HG02678 (cell line): ENCODE measurements at regions not wholly inside any gene's neighbourhood (a gene's known extent, or its start where the extent isn't known, plus 50 kb on each side); places are given as distances from the start of the nearest gene placed in this dataset.
A peak's percentile ranks its signal among the peaks of the same experiment; 100 is the strongest.
"Not testable (repeated sequence)": the region's sequence is repeated elsewhere in the genome, so short reads cannot be mapped to it uniquely, and the experiment has no call there.

ENCODE experiments used
- ATAC-seq: cut with Tn5 transposase; IDR thresholded peaks from one replicate; pipeline ENCODE4 v1.9.1; 2021; ENCODE audit warnings: mild to moderate bottlenecking, moderate library complexity; ENCODE audit not compliant: unreplicated experiment

DNA sequence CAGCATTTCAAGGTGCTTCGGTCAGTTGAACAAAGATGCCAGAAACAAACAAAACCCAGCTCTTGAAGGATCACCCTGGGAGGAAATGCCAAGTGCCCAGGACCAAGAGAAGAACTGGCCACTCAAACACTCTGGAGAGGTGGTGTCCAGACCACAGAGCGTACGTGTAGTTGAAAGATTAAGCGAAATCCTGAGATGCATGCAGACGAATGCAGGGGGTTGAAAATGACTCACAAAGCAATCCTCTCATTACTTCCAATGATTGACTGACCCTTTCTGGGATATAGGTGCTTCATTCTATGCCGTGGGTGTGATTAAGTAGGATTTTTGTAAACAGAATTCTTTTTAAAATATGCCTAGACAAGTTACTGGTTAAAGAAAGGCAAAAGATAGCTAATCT, 71.5 kb upstream of the ATXN1 start:
- no peak for ATAC-seq

DNA sequence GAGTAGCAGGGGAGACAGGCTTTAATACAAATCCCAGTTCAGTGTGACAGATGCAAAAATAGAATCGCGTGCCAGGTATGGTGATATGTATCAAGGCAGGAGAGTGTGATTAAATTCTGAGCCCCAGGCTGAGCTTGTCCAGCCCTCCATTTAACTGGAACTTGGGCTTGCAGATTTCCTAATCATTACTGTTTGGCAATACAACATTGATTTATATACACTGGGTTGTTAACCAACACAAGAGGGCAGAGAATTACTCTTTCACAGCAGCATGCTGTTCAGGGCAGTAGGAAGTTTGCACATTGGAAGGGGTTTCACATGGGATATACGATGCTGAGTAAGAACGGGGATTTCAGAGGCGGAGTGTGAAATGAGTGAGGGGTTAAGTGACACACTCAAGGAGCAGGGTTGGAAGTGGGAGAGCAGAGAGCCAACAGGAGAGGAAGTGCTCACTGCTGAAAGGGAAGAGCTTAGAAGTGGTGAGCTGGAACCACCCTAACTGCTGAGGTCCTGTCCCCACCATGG, 70.8 kb upstream of the ATXN1 start:
- no peak for ATAC-seq

DNA sequence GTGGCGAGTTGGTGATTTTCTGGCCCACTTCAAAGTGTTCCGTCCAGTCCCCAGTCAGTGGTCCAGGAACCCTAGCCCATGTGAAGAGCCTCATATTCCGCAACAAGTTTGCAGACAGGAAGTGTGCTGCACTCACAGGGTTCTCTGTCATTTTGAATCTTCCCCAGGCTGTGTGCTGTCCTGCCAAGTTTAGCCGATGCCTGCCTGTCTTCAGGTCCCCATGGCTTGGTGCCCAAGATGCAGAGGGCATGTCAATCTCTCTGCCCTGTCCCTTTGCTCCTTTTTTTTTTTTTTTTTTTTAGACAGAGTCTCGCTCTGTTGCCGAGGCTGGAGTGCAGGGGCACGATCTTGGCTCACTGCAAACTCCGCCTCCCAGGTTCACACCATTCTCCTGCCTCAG, 69.9 kb upstream of the ATXN1 start:
- ATAC-seq: no peak

DNA sequence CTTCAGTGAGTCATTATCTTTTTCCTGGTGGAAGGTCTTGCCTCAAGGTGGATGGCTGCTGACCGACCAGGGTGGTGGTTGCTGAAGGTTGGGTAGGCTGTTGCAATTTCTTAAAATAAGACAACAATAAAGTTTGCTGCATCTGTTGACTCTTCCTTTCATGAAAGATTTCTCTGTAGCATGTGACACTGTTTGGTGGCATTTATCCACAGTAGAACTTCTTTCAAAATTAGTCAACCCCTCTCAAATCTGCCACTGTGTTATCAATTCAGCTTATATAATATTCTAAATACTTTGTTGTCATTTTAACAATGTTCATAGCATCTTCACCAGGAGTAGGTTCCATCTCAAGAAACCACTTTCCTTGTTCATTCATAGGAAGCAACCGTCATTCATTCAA, 66.8 kb upstream of the ATXN1 start:
- no peak for ATAC-seq

- no peak for ATAC-seq
Measured at GRCh38 chr6:16827627-16828026, 66.4 kb upstream of the ATXN1 start.

DNA sequence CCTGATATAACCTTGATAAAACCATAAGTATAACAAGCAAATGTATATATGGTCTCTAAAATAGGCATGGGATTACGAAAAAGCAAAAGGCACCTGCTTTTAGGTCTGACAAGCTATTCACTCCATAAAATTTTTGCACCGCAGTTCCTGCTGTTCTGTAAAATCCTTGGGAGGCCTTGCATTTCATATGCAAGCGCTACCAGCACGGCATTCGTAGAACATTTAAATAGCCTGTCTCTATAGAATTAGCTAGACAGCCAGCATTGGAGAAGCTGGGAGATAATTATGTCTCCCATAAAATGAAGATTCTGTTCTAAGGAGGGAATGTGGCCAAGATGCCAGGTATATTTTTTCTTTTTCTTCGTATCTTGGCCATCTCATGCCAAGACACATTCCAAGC, 64.5 kb upstream of the ATXN1 start:
- ATAC-seq: no peak

GRCh38 chr6:16824845-16825685, 63.8 kb upstream of the ATXN1 start:
- peak; percentile 52 for ATAC-seq

- ATAC-seq: no peak
Measured at GRCh38 chr6:16823718-16824352, 62.6 kb upstream of the ATXN1 start.

- ATAC-seq: no peak
Measured at GRCh38 chr6:16822975-16823717, 61.9 kb upstream of the ATXN1 start.

DNA sequence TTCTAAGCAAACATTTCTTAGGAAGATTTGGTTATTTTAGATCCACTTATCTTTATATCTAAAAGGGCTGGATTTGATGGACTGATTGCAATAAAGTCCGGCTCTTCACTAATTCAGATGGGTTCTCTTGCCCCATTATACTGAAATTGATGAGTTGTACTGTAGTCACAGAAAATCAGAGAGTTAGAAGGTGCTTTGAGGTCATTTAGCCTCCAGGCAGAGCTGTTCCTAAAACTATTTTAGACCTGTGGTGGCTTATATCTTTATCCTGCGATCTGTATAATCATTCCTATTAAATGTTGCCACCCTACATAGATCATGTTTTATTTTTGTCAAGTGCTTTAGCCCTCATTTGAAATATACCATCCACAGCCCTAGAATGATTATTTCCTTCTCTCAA, 61.3 kb upstream of the ATXN1 start:
- no peak for ATAC-seq

DNA sequence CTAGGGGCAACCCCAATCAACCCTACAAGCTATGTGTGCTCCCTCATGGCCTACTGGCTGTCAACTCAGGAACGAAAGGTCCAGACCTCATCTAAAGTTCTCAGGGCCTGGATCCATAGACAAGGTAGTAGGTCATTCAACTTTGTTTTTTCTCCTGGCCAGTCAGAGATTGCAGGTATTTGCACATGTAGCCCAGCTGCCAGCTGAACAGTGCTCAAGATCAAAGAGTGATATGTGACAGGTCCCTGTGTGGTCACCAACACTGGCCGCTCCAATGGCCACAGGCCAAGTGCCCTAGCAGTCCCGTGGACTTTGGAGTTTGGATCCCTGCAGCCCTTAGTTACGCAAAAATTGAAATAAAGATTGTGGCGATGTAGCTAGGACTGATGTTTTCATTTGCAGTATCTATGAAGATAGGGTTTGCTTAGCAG, 60.6 kb upstream of the ATXN1 start:
- no peak for ATAC-seq

- not testable (repeated sequence) for ATAC-seq
Measured at GRCh38 chr6:16820262-16820661, 59.0 kb upstream of the ATXN1 start.

- ATAC-seq: no peak
Measured at GRCh38 chr6:16819752-16820151, 58.5 kb upstream of the ATXN1 start.

GRCh38 chr6:16818992-16819626, 57.8 kb upstream of the ATXN1 start:
- ATAC-seq: no peak

DNA sequence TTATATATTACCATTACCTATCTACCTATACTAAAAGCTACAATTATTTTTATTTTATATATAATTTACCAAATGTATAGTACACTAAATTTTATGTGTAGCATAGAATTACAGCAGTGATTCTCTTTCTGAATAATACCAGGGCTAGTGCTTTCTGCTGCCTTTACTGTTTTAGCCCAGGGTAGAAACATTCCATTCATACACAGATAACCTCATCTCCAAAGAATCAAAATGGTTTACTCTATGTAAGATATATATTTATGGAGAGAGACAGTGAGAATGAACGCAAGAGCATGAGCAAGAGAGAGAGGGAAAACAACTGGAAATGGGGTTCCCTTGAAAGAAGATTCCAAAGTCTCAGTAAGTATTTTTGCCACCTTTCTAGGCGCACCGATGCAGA, 56.3 kb upstream of the ATXN1 start:
- ATAC-seq: no peak

DNA sequence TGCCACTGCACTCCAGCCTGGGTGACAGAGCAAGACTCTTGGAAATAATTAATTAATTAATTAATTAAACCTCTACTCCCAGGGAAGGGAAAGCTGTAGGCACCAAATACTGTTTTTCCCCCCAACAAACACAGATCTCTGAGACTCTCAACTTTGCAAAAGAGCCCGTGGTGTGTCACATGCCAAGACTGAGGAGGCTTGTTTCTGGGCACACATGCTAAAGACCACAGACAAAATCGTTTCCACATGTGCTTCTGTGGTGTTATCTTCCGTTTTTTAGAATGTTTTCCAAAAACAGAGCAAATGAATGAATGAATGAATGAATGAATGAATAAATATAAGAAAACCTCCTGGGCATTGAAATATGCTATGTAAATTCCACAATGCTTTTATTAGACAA, 55.6 kb upstream of the ATXN1 start:
- ATAC-seq: no peak

DNA sequence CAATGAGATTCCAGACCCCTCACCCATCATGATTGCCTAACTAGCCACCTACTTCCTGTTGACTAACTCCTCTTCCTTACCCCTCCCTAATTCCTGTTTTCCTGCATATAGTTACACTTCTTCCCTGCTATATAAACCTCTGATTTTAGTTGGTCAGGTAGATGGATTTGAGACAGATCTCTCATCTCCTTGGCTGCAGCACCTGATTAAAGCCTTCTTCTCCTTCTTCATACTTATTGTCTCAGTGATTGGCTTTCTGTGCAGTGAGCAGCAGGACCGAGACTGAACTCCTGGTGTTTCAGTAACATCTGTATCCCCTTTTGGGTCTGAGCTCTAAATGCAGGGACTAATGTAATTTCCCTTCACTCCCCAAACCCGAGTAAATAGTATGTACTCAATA, 51.7 kb upstream of the ATXN1 start:
- no peak for ATAC-seq

- no peak for ATAC-seq
Measured at GRCh38 chr6:16811277-16811979, 50.2 kb upstream of the ATXN1 start.
